ENCODE measurements at regions not wholly inside any gene's neighbourhood (a gene's known extent, or its start where the extent isn't known, plus 50 kb on each side); places are given as distances from the start of the nearest gene placed in this dataset.

DNA sequence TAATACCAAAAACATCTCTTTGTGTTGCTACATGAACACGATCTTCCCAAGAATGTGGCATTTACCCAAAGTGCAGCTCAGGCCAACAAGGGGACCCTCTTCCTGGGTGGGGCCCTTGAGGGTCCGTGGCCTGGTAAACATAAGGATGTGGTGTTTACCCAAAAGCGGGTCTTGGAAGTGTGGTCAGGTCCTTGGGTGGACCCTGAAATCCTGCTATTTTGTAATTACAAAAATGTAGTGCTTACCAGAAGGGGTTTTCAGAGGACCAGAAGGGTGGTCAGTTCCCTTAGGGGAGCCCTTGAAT, 87.8 kb upstream of the PRDM11 start:
- no peak overlapping the region for H3K27ac ChIP-seq (ENCODE audit: low read length in 2 of 2)
- Mint-ChIP-seq H3K27me3 (peaks cover 11% of the 10 kb centered on the region), H3K4me3 (no peak overlapping the region), H3K4me1 (peaks cover 13% of the 10 kb centered on the region), H3K27ac (no peak overlapping the region), H3K9me3 (ENCODE audit: insufficient read depth) (no peaks in the 10 kb centered on the region)
- H2AFZ ChIP-seq (ENCODE audit: insufficient read depth, low read depth, low read length, poor library complexity, severe bottlenecking), result no peak overlapping the region
- no peak overlapping the region for H3K4me2 ChIP-seq (replicated peaks; ENCODE audit: low read depth, low read length, poor library complexity, severe bottlenecking)
- no peak overlapping the region for H3K9ac ChIP-seq (ENCODE audit: low read length)
- no peak for DNase-seq
- CTCF ChIA-PET, result no interaction called here
- no peaks in the 10 kb centered on the region for H3K36me3 ChIP-seq (replicated peaks in 1 of 2; ENCODE audit: control extremely low read depth in 1 of 2, control insufficient read depth in 1 of 2, extremely low read depth in 1 of 2, insufficient read depth in 2 of 2, low read length in 1 of 2)
- peaks cover 0 to 3% (median 0%) of the 10 kb centered on the region in 4 experiments for H3K27me3 ChIP-seq (replicated peaks in 1 of 4; ENCODE audit: control extremely low read depth in 1 of 4, control insufficient read depth in 3 of 4, insufficient read depth in 4 of 4, low read length in 3 of 4)
- TF ChIP-seq EZH2 (IDR thresholded peaks at IDR 0.05; ENCODE audit: borderline replicate concordance, insufficient read depth, low read depth, low read length, poor library complexity, severe bottlenecking), result no peak
- TF ChIP-seq, protein P1, sequence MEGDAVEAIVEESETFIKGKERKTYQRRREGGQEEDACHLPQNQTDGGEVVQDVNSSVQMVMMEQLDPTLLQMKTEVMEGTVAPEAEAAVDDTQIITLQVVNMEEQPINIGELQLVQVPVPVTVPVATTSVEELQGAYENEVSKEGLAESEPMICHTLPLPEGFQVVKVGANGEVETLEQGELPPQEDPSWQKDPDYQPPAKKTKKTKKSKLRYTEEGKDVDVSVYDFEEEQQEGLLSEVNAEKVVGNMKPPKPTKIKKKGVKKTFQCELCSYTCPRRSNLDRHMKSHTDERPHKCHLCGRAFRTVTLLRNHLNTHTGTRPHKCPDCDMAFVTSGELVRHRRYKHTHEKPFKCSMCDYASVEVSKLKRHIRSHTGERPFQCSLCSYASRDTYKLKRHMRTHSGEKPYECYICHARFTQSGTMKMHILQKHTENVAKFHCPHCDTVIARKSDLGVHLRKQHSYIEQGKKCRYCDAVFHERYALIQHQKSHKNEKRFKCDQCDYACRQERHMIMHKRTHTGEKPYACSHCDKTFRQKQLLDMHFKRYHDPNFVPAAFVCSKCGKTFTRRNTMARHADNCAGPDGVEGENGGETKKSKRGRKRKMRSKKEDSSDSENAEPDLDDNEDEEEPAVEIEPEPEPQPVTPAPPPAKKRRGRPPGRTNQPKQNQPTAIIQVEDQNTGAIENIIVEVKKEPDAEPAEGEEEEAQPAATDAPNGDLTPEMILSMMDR (IDR thresholded peaks at IDR 0.05), result no peak
- H3K4me3 ChIP-seq (ENCODE audit: control extremely low read depth in 1 of 5, extremely low read depth in 1 of 5, insufficient read depth in 1 of 5, low read depth in 2 of 5, low read length in 4 of 5), result no peak overlapping the region
- H3K79me2 ChIP-seq (ENCODE audit: control insufficient read depth, insufficient read depth, low read length), result no peaks in the 10 kb centered on the region
- no peak for ATAC-seq (ENCODE audit: low read depth)
- H4K20me1 ChIP-seq (ENCODE audit: control insufficient read depth, insufficient read depth, low read length, poor library complexity, severe bottlenecking), result no peaks in the 10 kb centered on the region
- intact Hi-C loops (cut with micrococcal nuclease), result loop anchor here (5.0 kb wide), 1 partner anchor 321 kb away; no protein-coding TSS in a partner anchor
- WGBS (ENCODE audit: insufficient coverage), result 95% methylated on average over 3 of the region's 3 CpGs
- H3K4me1 ChIP-seq (ENCODE audit: control insufficient read depth in 2 of 2, insufficient read depth in 2 of 2, low read length in 2 of 2), result peaks cover 8% of the 10 kb centered on the region in 2 donors
- peaks cover 0 to 1% (median 0%) of the 10 kb centered on the region in 3 donors for H3K9me3 ChIP-seq (ENCODE audit: control extremely low read depth in 1 of 3, control insufficient read depth in 2 of 3, insufficient read depth in 1 of 3, low read length in 2 of 3)
- POLR2A ChIA-PET, result interaction anchor here (1.1 kb wide), 1 partner anchor 32 kb away, joined by 5 read pairs; no protein-coding TSS in a partner anchor

DNA sequence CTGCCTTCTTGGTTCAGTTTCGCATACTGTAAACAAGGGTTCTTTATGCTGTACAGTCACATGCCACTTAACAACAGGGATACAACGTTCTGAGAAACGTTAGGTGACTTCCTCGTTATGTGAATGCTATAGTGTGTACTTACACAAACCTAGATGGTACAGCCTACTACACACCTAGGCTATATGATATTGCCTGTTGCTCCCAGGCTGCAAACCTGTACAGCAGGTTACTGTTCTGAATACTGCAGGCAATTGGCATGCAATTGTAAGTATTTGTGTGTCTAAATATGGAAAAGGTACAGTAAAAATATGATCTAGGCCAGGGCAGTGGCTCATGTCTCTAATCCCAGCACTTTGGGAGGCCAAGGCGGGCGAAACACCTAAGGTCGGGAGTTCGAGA, 85.7 kb upstream of the PRDM11 start:
- Histone ChIP-seq H3K27me3 (replicated peaks in 1 of 4; ENCODE audit: control extremely low read depth in 1 of 4, control insufficient read depth in 3 of 4, insufficient read depth in 4 of 4, low read length in 3 of 4) (no peaks in the 10 kb centered on the region), H3K79me2 (ENCODE audit: control insufficient read depth, insufficient read depth, low read length) (no peaks in the 10 kb centered on the region), H3K27ac (ENCODE audit: low read length in 2 of 2) (no peak overlapping the region), H4K20me1 (ENCODE audit: control insufficient read depth, insufficient read depth, low read length, poor library complexity, severe bottlenecking) (no peaks in the 10 kb centered on the region), H3K4me1 (ENCODE audit: control insufficient read depth in 2 of 2, insufficient read depth in 2 of 2, low read length in 2 of 2) (no peaks in the 10 kb centered on the region), H3K9me3 (ENCODE audit: control extremely low read depth in 1 of 3, control insufficient read depth in 2 of 3, insufficient read depth in 1 of 3, low read length in 2 of 3) (peaks cover 0 to 9% (median 8%) of the 10 kb centered on the region in 3 donors), H3K9ac (ENCODE audit: low read length) (no peak overlapping the region), H3K4me2 (replicated peaks; ENCODE audit: low read depth, low read length, poor library complexity, severe bottlenecking) (no peak overlapping the region), H2AFZ (ENCODE audit: insufficient read depth, low read depth, low read length, poor library complexity, severe bottlenecking) (no peak overlapping the region), H3K4me3 (ENCODE audit: control extremely low read depth in 1 of 5, extremely low read depth in 1 of 5, insufficient read depth in 1 of 5, low read depth in 2 of 5, low read length in 4 of 5) (no peak overlapping the region), H3K36me3 (replicated peaks in 1 of 2; ENCODE audit: control extremely low read depth in 1 of 2, control insufficient read depth in 1 of 2, extremely low read depth in 1 of 2, insufficient read depth in 2 of 2, low read length in 1 of 2) (no peaks in the 10 kb centered on the region)
- TF ChIP-seq, protein P1 (IDR thresholded peaks at IDR 0.05), result no peak
- TF ChIP-seq EZH2 (IDR thresholded peaks at IDR 0.05; ENCODE audit: borderline replicate concordance, insufficient read depth, low read depth, low read length, poor library complexity, severe bottlenecking), result no peak
- ChIA-PET POLR2A (no interaction called here), CTCF (interaction anchor here (1.6 kb wide), 1 partner anchor 134 kb away, joined by 5 read pairs; no protein-coding TSS in a partner anchor)
- intact Hi-C loops (cut with micrococcal nuclease), result no loop called here
- Mint-ChIP-seq H3K27me3 (no peaks in the 10 kb centered on the region), H3K9me3 (ENCODE audit: insufficient read depth) (no peaks in the 10 kb centered on the region), H3K4me1 (peaks cover 3% of the 10 kb centered on the region), H3K4me3 (no peak overlapping the region), H3K27ac (no peak overlapping the region)
- ATAC-seq (ENCODE audit: low read depth), result no peak
- WGBS (ENCODE audit: insufficient coverage), result 92% methylated on average over 2 of the region's 8 CpGs
- DNase-seq, result no peak
